GM12873 (cell line): ENCODE measurements at regions not wholly inside any gene's neighbourhood (a gene's known extent, or its start where the extent isn't known, plus 50 kb on each side); places are given as distances from the start of the nearest gene placed in this dataset.

ENCODE experiments used
- CTCF ChIP-seq: IDR thresholded peaks from 2 replicates; pipeline ENCODE4 v1.5.1; 2012; ENCODE audit warnings: low read depth, mild to moderate bottlenecking, moderate library complexity, low read length, control low read depth; ENCODE audit not compliant: insufficient read depth; ENCODE audit errors: missing control alignments

- no peak for TF ChIP-seq CTCF
Observed at GRCh38 chr17:68182940-68183551, 64.8 kb upstream of the AMZ2 start.

- TF ChIP-seq CTCF, result no peak
Observed at GRCh38 chr17:68184141-68184571, 63.7 kb upstream of the AMZ2 start.

GRCh38 chr17:68184816-68185436 lies 62.9 kb upstream of the AMZ2 start:
- TF ChIP-seq CTCF, result no peak

- no peak for TF ChIP-seq CTCF
Observed at GRCh38 chr17:68185820-68186219, 62.0 kb upstream of the AMZ2 start.

- TF ChIP-seq CTCF, result no peak
Observed at GRCh38 chr17:68190495-68190894, 57.3 kb upstream of the AMZ2 start.

GRCh38 chr17:68195667-68196393 lies 52.0 kb upstream of the AMZ2 start:
- no peak for TF ChIP-seq CTCF

GRCh38 chr17:68196394-68197090 lies 51.3 kb upstream of the AMZ2 start:
- TF ChIP-seq CTCF, result no peak
